ENCODE measurements at regions not wholly inside any gene's neighbourhood (a gene's known extent, or its start where the extent isn't known, plus 50 kb on each side); places are given as distances from the start of the nearest gene placed in this dataset.
"Not testable (repeated sequence)": the region's sequence is repeated elsewhere in the genome, so short reads cannot be mapped to it uniquely, and the experiment has no call there.

DNA sequence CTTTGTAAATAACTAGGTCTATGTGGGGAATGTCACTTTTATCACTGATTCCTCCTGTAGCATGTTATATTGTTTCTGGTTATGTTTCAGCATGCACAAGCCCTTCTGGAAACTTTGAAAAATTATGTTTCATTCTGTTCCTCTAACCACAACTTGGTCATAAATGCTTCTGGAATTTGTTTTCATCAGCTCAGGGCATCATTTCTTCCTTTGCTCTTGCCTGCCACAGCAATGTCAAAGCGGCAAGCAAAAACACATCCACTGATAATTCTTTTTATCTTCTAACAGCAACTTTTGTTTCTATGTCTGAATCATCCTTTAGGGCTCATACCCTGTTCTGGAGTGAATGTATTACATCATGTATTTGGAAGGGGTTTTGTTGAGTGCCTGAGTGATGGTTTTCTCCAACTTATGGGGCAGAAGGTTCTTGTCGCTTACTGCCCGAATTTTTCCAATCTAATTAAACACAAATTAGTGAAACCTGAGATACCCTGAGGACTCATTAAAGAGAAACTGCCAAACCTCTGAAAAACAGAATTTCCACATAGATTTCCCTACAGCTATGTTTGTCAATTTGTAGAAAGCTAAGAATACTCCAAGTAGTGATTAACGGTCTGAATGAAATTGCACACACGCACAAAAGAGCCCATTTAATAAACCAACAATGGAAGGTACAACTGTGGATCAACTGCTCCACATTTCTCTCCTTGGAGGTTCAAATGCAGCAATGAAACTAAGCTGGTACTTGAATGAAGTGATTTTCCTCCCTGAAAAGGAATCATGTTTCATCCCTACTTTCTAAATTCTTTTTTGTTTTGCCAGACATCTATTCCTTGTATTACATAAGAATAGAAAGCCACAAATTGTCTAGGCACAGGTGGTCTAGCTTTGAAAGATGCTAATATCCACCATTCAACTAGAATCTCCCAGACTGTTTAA is 173.5 kb upstream of the KRR1 start:
- DNase-seq = no peak
- intact Hi-C loops (cut with DNase I) = no loop called here
- no peak for ATAC-seq (ENCODE audit: poor library complexity)

DNA sequence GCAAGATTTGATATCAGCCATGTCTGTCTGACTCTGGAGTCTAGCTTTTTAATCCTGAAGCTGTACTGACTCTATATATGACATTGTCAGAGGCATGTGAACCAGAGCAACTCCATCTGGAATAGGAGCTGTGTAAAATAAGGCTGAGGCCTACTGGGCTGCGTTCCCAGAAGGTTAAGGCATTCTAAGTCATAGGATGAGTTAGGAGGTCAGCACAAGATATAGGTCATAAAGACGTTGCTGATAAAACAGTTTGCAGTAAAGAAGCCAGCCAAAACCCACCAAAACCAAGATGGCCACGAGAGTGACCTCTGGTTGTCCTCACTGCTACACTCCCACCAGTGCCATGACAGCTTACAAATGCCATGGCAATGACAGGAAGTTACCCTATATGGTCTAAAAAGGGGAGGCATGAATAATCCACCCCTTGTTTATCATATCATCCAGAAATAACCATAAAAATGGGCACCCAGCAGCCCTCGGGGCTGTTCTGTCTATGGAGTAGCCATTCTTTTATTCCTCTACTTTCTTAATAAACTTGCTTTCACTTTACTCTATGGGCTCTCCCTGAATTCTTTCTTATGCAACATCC is 172.7 kb upstream of the KRR1 start:
- intact Hi-C loops (cut with DNase I) = not testable (repeated sequence)

DNA sequence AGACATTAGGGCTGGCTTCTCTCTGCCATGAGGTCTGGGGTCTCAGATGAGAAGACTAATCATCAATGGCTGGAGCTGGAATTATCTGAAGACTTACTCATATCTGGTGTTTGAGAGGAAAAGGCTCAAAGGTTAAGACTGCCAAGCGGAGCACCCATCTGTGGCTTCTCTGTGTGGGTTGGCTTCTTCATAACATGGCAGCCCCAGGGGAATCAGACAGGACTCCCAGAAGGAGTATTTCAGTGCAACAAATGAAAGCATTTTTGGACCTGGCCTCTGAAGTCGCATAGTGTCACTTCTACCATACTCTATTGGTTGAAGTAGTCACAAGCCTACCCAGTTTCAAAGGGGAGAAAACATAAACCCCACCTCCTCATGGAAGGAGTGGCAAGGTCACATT is 171.8 kb upstream of the KRR1 start:
- DNase-seq (no peak), ATAC-seq (ENCODE audit: poor library complexity) (no peak)
- intact Hi-C loops (cut with DNase I) = no loop called here

More for the DNA sequence above, 172.7 kb upstream of the KRR1 start:
- not testable (repeated sequence) for DNase-seq; ATAC-seq (ENCODE audit: poor library complexity)

DNA sequence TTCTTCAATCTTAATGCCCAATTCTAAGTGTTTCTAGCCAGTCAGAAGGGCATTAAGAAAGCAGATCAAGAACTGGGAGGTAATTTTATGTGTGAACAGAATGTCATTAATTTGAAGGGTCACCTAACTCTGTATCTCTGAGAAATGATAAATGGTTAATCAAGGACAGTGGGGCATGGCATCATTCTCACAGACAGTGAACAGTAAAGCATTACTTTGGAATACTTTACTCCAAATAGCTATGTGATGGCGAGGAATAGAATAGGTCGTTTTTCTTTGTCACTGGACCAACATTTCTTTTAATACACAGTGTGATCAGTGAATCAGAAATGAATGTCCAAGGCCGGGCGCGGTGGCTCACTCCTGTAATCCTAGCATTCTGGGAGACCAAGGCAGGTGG is 166.1 kb upstream of the KRR1 start:
- no peak for ATAC-seq (ENCODE audit: poor library complexity)
- no peak for DNase-seq
- intact Hi-C loops (cut with DNase I) = no loop called here

DNA sequence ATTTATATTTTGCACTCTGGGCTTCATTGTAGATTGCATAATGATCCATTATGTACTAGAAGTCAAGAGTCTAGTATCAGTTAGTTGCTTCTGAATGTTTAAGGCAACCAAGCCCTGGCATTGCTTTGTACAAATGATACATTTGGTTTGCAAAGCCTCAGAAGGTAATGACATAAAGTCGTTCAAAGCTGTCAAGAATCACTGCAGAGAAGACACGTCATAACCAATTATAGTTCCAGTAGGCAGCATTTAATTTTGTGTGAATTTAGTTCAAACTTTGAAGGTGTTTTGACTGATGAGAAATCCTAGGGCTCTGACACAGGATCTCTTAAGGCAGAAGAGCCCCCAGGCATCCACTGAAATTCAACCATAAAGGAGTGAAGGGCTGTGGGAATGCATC is 163.0 kb upstream of the KRR1 start:
- ATAC-seq (ENCODE audit: poor library complexity) = no peak
- DNase-seq = no peak
- intact Hi-C loops (cut with DNase I) = no loop called here

DNA sequence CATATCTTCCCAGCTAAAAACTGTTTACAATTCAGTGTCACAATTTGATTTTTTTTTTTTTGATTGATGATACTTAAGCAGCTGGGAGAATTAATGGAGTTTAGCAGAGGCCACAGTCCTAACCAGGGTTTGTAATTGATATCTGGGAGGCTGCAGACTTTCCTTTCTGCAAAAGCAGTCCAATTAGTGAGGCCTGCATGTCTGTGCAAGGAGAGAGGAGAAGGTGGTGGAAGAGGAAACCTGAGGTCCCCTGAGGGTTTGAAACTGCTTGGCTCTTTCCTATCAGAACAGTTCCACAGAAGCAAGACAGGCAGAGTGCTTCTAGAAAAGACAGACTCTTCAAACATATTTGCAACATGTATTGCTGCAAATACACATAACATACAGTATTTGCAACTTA is 160.8 kb upstream of the KRR1 start:
- DNase-seq (no peak), ATAC-seq (ENCODE audit: poor library complexity) (no peak)
- intact Hi-C loops (cut with DNase I) = no loop called here

DNA sequence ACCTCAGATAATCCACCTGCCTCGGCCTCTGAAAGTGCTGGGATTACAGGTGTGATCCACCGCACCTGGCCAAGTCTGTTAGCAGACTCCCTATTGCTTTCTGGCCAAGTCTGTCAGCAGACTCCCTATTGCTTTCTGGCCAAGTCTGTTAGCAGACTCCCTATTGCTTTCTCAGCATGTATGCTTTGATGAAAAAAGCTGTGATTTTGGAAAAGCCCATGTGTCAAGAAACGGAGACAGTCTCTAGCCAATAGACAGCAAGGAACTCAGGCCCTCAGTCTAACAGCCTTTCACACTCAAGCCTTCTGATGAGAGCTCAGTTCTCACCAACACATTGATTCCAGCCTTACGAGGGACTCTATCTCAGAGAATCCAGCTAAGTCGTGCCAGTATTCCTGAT is 158.8 kb upstream of the KRR1 start:
- no peak for DNase-seq
- ATAC-seq (ENCODE audit: poor library complexity) = no peak
- intact Hi-C loops (cut with DNase I) = no loop called here

DNA sequence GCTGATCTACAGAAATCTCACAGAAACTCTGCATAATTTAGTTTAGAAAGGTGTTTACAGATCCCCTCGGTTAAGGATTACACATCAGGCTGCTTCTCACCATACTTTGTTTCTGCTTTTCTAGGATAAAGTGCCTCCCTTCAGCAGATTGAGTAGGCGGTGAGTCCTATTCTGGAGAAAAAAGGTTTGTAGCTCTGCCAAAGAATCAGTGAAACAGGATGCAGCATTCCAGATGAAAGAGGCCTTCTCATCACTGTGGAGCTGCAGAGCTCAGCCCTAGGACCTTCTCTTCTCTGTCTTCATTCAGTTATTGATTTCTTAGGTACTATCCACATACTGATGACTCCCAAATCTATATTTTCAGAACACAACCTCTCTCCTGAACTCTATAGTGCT is 155.5 kb upstream of the KRR1 start:
- intact Hi-C loops (cut with DNase I) = no loop called here
- no peak for DNase-seq
- no peak for ATAC-seq (ENCODE audit: poor library complexity)

DNA sequence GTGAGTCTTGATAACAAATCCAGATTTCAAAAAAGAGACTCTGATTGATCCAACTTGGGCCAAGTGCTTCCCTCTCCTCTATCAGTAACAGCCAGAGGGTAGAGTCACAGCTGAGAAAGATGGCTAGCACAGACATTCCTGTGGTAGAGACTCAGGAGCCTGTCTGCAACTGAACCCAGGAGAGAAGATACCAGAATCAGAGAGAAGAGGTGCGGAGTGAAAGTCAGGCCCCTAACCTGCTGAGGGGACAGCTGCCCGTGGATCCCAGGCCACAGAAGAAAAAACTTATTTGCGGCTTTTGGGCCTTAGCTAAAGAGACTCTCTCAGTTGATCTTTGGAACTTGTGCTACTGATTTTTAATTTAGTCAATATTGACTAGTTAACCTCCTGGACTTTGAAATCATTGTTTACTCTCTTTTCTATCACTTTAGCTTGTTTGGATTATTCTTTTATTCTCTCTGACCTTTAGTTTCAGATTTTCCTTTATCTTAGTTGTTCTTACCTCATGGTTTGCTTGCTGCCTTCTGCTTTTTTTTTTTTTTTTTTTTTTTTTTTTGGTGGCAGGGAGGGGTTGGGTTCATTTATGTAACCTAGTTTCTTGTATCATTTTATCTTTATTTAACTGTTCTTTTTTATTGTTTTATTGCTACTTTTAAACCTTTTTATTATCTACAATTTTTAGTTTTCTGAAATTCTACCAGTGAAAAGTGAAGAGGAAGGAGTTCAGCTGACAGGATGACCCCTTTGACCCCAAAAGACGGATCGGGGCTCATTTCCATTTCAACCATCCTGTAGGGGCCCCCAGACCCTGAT is 154.9 kb upstream of the KRR1 start:
- DNase-seq (no peak), ATAC-seq (ENCODE audit: poor library complexity) (no peak)
- intact Hi-C loops (cut with DNase I) = no loop called here

DNA sequence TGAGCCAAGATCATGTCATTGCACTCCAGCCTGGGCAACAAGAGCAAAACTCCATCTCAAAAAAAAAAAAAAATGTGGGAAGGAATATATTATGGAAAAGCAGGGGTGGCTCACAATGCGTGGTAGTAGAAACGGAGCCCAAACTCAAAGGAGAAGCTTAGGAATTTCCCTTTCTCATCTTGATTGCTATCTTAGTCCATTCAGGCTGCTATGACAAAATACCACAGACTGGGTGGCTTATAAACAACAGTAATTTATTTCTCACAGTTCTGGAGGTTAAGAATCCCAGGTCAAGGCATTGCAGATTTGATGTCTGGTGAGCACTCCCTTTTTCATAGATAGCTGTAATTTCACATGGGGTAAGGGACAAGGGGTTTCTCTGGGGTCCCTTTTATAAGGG is 153.8 kb upstream of the KRR1 start:
- intact Hi-C loops (cut with DNase I) = no loop called here
- ATAC-seq (ENCODE audit: poor library complexity) (no peak), DNase-seq (no peak)

DNA sequence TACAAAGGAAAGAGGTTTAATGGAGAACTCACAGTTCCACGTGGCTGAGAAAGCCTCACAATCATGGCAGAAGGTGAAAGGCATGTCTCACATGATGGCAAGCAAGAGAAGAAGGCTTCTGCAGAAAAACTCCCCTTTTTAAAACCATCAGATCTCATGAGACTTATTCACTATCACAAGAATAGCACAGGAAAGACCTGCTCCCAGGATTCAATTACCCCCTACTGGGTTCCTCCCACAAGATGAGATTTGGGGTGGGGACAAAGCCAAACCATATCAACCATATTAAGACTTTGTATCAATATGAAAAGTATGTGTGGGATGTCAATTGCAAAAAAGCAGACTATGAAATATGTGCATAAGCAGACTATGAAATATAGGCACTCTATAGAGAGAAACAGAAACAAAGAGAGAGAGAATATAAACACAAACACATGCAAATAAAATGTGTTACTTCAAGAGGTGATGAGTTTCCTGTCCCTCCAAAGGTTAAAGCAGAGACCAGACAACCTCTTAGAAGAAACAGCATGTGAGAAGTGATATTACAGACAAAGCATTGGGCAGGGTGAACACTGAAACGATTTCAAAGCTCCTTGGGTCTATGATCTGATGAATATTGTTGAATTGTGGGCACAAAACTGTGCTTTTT is 151.2 kb upstream of the KRR1 start:
- no peak for ATAC-seq (ENCODE audit: poor library complexity)
- intact Hi-C loops (cut with DNase I) = no loop called here
- DNase-seq = no peak

DNA sequence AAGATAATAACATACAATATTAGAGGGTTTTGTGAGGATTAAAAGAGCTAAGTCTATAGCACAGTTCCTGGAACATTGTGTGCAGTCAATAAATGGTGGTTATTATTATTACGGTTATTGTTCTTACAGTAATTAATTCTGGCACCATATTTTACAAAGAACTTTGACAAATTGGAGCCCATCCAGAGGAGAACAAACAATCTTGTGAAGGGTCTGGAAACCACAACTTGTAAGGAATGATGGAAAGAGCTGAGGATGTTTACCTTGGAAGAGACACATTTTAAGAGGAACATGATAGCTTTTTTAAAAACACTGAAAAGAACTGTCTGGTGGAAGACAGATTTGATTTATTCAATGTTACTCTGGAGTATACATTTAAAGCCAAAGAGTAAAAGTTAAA is 150.5 kb upstream of the KRR1 start:
- ATAC-seq (ENCODE audit: poor library complexity) = no peak
- intact Hi-C loops (cut with DNase I) = no loop called here

DNA sequence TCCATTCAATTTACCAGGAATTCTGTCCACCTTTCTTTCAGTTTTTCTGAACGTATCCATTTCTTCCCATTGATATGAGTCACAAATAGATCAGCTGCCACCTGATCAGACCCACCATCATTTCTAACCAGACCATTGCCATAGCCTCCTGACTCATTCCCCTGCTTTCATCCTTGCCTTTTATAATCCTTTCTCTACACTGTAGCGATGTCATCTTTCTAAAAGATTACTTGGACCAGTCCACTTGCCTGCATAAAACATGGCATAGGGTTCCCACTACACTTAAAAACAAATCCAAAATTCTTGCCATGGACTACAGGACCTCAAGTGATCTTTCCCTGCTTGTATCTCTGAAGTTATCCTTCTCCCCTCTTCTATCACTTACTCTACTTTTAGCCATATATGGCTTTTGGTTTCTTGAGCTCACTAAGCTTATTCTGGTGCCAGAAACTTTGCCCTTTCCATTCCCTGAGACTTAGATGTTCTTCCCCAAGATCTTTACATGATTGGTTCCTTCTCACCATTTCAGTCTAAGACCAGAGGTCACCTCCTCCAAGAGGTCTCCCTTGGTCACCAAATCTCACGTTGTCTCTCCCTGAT is 149.5 kb upstream of the KRR1 start:
- no peak for DNase-seq
- no peak for ATAC-seq (ENCODE audit: poor library complexity)
- intact Hi-C loops (cut with DNase I) = no loop called here

More for the DNA sequence above, 150.5 kb upstream of the KRR1 start:
- DNase-seq = no peak

DNA sequence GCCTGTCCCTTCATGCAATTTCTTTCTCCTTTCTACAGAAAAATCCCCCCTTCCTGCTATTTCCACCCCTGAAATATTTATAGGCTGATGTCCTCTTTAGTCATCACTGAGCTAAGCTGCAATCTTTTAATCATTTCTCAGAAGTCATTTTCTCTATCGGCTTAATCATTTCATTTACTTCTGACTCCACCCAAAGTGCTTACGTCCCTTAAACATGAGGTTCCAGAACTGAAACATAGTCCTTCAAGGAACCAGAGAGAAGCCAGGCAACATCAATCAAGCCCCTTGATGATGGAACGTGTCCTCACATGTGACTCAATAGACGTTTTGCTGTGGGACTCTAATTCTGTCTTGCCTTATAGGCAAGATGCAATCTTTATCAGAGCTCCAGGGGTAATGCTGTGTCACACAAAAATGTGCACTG is 148.7 kb upstream of the KRR1 start:
- intact Hi-C loops (cut with DNase I) = no loop called here
- DNase-seq (no peak), ATAC-seq (ENCODE audit: poor library complexity) (no peak)

DNA sequence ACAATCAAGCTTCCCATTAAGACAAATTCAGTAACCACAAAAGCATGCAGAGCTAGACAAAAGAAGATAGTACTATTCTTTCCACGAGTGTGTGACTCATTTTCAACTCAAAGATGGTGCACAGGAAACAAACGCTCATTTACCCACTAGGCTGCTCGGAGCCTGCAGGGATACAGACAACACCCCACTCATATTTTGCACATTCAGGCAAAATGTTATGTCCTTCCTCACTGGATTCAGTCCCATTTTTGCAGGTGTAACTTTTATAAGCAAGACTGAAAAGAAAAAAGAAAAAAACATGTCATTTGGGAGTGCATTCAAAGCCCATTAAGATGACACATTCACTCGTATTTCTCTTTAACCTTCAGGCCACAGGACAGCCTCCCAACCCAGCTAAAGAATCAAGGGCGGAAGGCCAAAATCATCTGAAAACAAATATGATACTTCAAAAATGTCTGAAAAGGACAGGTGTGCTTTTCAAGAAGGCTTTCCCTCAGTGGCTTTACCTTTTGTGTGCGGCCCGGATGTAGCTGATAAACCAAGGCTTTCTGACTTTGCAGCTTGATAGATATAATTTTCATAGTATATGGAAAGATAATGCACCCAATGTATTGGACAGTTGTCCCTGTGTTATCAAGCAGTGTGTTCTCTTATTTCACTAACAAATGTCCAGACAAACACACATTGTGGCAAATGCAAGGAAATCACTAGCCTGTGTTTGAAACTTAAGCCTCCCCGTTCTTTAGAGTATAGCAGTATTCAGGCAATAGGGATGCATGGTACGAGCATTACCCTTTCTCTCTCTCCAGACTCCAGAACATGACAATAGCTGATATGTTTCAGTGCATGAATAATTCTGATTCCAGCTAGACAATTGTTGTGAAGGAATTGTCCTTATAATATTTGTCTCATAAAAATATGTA is 147.8 kb upstream of the KRR1 start:
- ATAC-seq (ENCODE audit: poor library complexity) = no peak
- no peak for DNase-seq
- intact Hi-C loops (cut with DNase I) = no loop called here

DNA sequence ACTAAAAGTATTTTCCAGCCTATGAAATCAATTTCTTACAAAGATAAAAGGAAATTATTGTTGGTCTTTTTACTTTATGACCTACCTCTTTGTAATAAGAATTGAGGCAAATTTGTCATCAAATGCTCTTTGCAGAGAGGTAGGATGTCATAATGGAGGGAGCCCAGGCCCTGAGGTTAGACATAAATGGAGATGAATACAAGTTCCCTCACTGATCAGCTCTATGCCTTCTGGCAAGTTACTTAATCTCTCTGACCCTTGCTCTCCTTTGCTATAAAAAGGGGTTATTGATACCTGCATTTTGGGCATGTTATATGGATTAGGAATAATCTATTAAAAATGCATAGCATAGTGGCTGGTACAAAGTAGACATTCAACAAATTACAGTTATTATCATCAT is 146.9 kb upstream of the KRR1 start:
- no peak for ATAC-seq (ENCODE audit: poor library complexity)
- DNase-seq = no peak
- intact Hi-C loops (cut with DNase I) = no loop called here

DNA sequence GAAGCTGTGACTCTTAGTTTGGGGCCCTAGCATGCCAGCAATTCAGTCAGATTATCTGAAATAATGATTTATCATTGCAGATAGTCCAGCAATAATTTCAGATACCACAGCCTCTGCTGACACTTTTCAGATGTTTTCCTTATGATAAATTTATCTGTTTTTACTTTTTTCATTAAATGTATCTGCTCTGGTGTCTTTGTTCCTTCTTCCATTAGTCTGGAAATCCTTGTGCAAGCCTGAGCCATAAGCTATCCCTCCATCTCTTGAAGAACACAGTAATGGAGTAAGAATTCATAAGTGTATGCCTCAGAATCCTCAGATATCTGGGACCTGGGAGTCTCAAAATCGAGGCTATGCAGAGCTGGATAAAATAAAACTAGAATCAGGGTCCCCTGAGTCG is 146.4 kb upstream of the KRR1 start:
- no peak for ATAC-seq (ENCODE audit: poor library complexity)
- DNase-seq = no peak
- intact Hi-C loops (cut with DNase I) = no loop called here

DNA sequence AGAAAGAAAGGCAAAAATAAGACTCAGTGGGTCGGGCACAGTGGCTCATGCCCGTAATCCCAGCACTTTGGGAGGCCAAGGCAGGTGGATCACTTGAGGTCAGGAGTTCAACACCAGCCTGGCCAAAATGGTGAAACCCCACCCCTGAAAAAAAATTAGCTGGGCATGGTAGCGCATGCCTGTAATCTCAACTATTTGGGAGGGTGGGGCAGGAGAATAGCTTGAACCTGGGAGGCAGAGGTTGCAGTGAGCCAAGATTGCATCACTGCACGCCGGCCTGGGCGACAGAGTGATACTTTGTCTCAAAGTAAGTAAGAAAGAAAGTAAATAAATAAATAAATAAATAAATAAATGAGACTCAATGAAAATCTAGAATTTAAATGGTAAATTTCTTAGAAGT is 145.9 kb upstream of the KRR1 start:
- ATAC-seq (ENCODE audit: poor library complexity) = not testable (repeated sequence)

More for the DNA sequence above, 145.9 kb upstream of the KRR1 start:
- DNase-seq = peak; percentile 26
- intact Hi-C loops (cut with DNase I) = not testable (repeated sequence)
